Cardiac fibroblast (primary cell): ENCODE measurements at regions not wholly inside any gene's neighbourhood (a gene's known extent, or its start where the extent isn't known, plus 50 kb on each side); places are given as distances from the start of the nearest gene placed in this dataset.

Experiments used
- DNase-seq, 2 donors: peaks; one replicate each; pipeline versions ENCODE4 v3.0.0 to v3.0.0-alpha.2; 2010; ENCODE audit warnings: low read depth in 2 of 2
- H3K4me3 ChIP-seq, 2 donors: replicated peaks in 1 of 2; 1 replicate in 1 of 2; 2 replicates in 1 of 2; pipeline ENCODE4 v1.5.1; 2011; ENCODE audit warnings: low read depth in 2 of 2, low read length in 2 of 2, mild to moderate bottlenecking in 2 of 2, moderate library complexity in 1 of 2
- TF ChIP-seq, protein P1 (sequence below): IDR thresholded peaks from one replicate; pipeline ENCODE4 v1.5.1; 2011; ENCODE audit warnings: low read depth, mild to moderate bottlenecking, low read length, inconsistent platforms

DNA sequence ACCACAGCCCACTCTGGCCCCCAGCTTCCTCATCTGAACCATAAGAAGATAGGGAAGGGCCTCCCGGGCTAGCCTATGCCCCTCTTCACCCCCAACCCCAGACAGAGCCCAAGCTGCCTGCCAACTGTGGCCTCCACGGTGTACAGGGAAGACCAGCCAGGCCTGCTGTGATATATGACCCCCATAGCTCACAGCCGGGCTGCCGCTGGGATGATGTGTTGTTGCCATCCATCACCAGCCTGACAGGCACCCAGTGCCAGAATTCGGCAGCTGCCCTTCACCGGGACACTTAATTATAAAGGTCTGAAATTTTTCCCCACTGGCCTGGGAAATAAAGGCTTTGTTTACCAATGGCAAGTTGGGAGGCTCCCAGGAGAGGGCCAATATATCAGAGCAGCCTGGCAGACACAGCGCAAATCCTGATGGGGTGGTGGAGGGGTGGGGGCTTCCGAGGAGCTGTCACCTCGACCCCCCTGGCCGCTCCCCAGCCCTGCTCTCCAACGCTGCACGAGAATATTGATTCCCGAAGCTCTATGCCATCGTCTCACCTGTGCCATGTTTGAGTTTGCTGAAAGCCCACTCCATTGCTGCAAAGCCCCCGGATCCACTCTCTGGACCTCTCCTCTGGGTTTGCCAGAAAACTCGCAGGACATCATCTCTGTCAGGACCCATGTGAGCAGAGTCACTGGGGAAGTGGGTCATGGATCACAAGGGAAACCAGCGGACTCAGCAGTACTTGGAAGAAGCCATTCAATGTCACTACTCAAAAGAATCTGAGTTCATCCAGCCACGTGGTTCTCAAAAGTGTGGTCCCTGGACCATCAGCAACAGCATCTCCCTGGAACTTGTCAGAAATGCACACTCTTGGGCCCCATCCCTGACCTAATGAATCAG is 296.9 kb downstream of the MN1 start:
- no peak overlapping the region for H3K4me3 ChIP-seq
- DNase-seq, result no peak
- TF ChIP-seq, protein P1, sequence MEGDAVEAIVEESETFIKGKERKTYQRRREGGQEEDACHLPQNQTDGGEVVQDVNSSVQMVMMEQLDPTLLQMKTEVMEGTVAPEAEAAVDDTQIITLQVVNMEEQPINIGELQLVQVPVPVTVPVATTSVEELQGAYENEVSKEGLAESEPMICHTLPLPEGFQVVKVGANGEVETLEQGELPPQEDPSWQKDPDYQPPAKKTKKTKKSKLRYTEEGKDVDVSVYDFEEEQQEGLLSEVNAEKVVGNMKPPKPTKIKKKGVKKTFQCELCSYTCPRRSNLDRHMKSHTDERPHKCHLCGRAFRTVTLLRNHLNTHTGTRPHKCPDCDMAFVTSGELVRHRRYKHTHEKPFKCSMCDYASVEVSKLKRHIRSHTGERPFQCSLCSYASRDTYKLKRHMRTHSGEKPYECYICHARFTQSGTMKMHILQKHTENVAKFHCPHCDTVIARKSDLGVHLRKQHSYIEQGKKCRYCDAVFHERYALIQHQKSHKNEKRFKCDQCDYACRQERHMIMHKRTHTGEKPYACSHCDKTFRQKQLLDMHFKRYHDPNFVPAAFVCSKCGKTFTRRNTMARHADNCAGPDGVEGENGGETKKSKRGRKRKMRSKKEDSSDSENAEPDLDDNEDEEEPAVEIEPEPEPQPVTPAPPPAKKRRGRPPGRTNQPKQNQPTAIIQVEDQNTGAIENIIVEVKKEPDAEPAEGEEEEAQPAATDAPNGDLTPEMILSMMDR, result no peak

DNA sequence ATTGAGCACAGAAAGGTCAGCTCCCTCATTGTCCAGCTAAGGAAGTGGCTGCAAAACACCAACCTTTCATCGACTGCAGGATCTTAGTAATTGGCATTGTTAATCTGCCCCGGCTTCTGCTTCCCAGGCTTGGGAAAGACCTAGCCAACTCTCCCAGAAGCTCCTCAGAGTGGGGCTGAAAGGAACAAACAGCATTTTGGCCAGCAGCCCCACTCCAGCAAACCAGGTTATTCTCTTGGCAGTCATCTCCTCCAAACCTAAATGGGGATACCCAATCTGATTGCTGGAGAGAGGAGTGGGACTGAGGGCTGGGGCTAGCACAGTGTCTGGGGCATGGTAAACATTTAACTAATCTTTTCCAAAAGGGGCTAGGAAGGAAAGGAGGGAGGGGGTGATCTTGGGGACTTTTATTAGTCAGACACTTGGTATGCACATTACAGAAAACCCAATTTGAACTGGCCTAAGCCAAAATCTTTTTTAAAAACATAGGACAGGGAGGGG is 294.4 kb downstream of the MN1 start:
- no peak overlapping the region for H3K4me3 ChIP-seq
- TF ChIP-seq, protein P1, result no peak
- DNase-seq, result peak; percentile 36 to 74

DNA sequence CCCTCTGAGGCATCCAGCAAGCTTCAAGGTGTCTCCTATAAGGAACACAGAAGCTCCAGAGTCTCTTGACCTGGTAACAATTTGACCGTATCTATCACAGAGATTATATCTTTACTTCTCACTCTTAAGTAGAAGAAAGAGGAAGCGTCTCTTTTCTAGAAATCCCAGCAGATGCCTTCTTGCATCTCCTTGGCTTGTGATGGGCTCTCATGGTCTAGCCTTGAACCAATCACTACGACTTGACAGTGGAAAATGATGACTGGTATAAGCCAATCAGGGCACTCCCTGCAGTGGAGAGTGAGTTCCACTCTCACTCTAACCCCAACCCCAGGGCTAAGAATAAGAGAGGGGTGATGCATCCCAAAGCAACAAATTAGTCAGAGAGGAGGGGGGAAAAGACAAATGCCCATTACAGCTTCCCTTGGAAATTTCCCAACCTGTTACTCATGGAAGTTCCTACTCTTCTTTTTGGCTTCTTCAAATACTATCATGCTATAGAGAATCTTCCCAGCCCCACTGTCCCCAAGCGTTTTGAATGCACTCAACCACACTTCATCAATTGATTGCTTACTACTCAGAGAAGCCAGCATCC is 293.5 kb downstream of the MN1 start:
- no peak overlapping the region for H3K4me3 ChIP-seq
- DNase-seq, result peak in 1 of 2 donors; percentile 49
- TF ChIP-seq, protein P1, result no peak

DNA sequence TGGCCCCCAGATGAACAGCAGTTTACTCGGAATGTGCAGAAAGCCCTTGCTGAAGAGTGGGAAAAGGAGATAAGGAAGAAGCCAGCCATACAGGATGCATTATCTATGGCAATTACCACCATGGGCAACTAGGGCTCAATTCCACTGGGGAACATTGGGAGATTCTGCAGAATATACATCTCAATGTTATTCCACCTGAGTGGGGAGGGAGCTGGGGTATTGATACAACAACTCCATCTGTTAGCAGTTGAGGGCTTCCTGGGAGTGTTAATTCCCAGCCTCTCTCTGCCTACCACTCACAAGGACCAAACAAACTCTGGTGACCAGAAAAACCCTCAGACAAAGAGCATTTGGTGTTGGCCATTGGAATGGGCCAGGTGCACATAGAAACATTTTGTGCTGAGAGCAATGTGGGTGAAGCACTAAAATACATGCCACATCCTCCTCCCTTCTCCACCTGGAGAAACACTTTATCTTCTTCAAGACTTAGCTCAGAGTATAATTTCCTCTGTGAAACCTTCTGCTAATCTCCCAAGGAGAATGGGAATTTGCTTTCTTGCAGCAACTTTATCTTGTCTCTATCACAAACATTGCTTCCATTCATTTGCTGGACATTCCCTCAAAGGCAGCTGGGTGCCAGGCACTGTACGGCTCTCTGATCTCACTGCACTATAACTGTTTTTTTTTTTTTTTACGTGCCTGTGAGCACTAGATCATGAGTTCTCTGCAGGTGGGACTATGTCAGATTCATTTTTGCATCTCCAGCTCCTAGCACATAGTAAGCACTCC is 292.2 kb downstream of the MN1 start:
- TF ChIP-seq, protein P1, result no peak
- no peak overlapping the region for H3K4me3 ChIP-seq
- no peak for DNase-seq

DNA sequence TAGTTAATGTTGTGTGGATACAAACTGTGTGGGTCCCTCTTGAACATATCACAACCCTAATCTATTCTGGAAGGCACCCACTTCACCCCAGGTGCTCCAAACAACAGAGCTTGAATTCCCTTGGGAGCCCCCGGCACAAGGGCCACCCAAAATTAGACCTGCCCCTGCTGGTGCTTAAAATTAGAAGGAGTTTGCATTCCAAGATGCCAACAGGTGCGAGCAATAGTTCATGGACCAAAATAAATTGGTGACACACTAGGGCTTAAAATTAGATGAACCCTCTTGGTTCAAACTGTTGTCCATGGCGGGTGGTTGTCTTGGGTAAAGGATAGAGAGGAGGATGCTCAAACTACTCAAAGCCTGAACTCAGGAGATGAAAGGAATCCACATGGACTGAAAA is 291.5 kb downstream of the MN1 start:
- no peak overlapping the region for H3K4me3 ChIP-seq
- TF ChIP-seq, protein P1, result no peak
- no peak for DNase-seq

DNA sequence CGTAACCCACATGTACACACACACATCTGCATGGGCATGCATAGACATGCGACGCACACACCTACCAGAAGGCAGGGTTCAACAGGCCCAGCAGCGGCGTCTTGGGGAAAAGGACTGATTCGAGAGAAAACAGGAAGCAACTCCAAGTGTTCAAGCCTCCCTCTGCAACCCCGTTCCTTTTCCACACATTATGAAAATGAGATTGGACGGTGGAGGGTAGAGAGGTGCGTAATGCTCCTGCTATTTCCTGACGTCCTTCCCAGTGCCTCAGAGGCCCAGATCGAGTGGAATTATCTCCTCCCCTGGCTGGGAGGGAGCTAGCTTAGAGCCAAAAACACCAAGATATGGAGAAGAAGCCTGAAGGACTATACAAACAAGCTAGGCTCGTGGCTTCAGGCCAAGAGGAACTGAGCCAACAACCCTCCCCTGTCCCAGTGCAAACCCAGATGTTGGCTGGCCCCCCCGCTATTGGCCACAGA is 289.2 kb downstream of the MN1 start:
- H3K4me3 ChIP-seq, result no peak overlapping the region
- TF ChIP-seq, protein P1, result no peak
- DNase-seq, result peak; percentile 98
